ENCODE measurements at regions not wholly inside any gene's neighbourhood (a gene's known extent, or its start where the extent isn't known, plus 50 kb on each side); places are given as distances from the start of the nearest gene placed in this dataset.

GRCh38 chr4:85113706-85114105 lies 147.2 kb upstream of the WDFY3 start:
- H3K9me3 ChIP-seq: peaks cover 0 to 7% of the 10 kb centered on the region in 2 donors
- TF ChIP-seq POLR2A (IDR thresholded peaks at IDR 0.05): no peak
- intact Hi-C loops (cut with DNase I; ENCODE audit: low total_unique reads): no loop called here
- no peaks in the 10 kb centered on the region for H3K36me3 ChIP-seq
- no peak overlapping the region for H3K4me3 ChIP-seq
- H3K27me3 ChIP-seq: no peaks in the 10 kb centered on the region
- H3K27ac ChIP-seq: no peak overlapping the region
- no peak for DNase-seq (ENCODE audit: low spot score in 2 of 2)
- H3K4me1 ChIP-seq: no peaks in the 10 kb centered on the region

DNA sequence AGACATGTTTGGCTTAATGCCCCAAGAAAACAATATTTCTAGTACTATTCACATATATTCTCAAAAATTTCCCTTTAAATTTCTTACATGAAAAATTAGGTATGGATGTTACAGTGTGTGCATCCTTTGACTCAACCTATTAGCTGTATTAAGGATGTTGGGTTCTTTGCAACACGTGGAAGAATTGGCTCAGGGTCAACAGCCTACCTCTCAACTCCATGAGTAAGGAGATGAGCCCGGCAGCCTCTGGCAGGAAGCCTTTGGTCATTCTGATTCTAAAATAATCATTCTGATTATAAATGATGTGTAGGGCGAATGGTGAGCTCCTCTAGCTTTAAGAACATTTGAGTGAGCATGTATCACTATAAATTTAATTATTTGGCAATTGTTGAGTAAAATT lies 148.0 kb upstream of the WDFY3 start:
- TF ChIP-seq CTCF (IDR thresholded peaks at IDR 0.05) (no peak), POLR2AphosphoS5 (IDR thresholded peaks at IDR 0.05) (no peak)
- intact Hi-C loops (cut with DNase I; ENCODE audit: low total_unique reads): no loop called here
- H3K4me1 ChIP-seq: no peaks in the 10 kb centered on the region
- peaks cover 0 to 7% of the 10 kb centered on the region in 2 donors for H3K9me3 ChIP-seq
- no peaks in the 10 kb centered on the region for H3K27me3 ChIP-seq
- no peak overlapping the region for H3K27ac ChIP-seq
- no peaks in the 10 kb centered on the region for H3K36me3 ChIP-seq
- DNase-seq (ENCODE audit: low spot score in 2 of 2): no peak
- no peak overlapping the region for H3K4me3 ChIP-seq

DNA sequence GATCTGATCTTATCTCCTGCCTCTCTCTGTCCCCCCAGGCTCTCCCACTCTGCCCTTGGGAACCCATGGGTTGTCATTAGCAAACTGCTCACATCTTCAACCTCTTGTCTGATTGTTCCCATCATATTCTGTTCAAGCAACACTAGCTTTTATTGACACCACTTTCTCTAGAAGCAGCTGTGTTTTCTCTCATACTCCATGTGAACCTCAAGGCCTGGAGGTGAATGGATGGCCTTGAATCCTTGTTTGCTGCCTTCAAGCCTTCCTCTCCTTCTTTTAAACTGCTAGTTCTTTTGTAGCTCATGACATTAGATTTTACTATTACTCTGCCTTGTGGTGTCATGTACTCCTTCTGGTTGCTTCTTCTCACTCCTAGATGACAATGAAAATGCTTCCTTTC lies 149.5 kb upstream of the WDFY3 start:
- no peak overlapping the region for H3K4me3 ChIP-seq

DNA sequence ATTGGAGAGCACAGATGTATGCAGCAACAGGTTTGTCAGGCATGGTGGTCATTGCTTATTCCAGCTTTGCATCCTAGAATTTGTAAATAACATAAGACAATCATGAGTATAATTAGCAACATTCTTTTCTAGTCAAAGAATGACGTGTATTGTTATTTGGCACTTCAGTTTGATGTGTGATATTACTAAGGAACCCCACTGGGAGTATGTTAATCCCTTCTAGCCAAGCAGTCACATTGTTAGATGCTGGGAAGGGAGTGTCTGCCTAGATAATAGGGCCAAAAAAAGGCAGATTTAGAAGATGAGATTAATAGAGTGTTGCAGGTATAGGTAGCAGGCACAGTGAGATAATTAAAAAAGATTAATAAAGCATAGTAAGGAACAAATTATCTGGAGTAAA lies 159.2 kb upstream of the WDFY3 start:
- no peaks in the 10 kb centered on the region for H3K27me3 ChIP-seq
- no peaks in the 10 kb centered on the region for H3K9me3 ChIP-seq
- H3K27ac ChIP-seq: no peak overlapping the region
- intact Hi-C loops (cut with DNase I; ENCODE audit: low total_unique reads): no loop called here
- no peaks in the 10 kb centered on the region for H3K36me3 ChIP-seq
- no peaks in the 10 kb centered on the region for H3K4me1 ChIP-seq
- H3K4me3 ChIP-seq: no peak overlapping the region
- no peak for DNase-seq (ENCODE audit: low spot score in 2 of 2)
- TF ChIP-seq POLR2AphosphoS5 (IDR thresholded peaks at IDR 0.05): no peak
- TF ChIP-seq CTCF (IDR thresholded peaks at IDR 0.05): no peak
- no peak for TF ChIP-seq POLR2A (IDR thresholded peaks at IDR 0.05)

More for the DNA sequence above, 149.5 kb upstream of the WDFY3 start:
- Histone ChIP-seq H3K36me3 (no peaks in the 10 kb centered on the region), H3K27ac (no peak overlapping the region), H3K27me3 (no peaks in the 10 kb centered on the region), H3K9me3 (no peaks in the 10 kb centered on the region), H3K4me1 (no peaks in the 10 kb centered on the region)
- no peak for DNase-seq (ENCODE audit: low spot score in 2 of 2)
- intact Hi-C loops (cut with DNase I; ENCODE audit: low total_unique reads): no loop called here
- TF ChIP-seq CTCF (IDR thresholded peaks at IDR 0.05) (no peak), POLR2AphosphoS5 (IDR thresholded peaks at IDR 0.05) (no peak), POLR2A (IDR thresholded peaks at IDR 0.05) (no peak)

- TF ChIP-seq CTCF (IDR thresholded peaks at IDR 0.05) (no peak), POLR2A (IDR thresholded peaks at IDR 0.05) (no peak), POLR2AphosphoS5 (IDR thresholded peaks at IDR 0.05) (no peak)
- Histone ChIP-seq H3K27me3 (no peaks in the 10 kb centered on the region), H3K36me3 (no peaks in the 10 kb centered on the region), H3K9me3 (no peaks in the 10 kb centered on the region), H3K4me3 (no peak overlapping the region), H3K4me1 (no peaks in the 10 kb centered on the region), H3K27ac (no peak overlapping the region)
- intact Hi-C loops (cut with DNase I; ENCODE audit: low total_unique reads): no loop called here
- no peak for DNase-seq (ENCODE audit: low spot score in 2 of 2)
These were observed 160.6 kb upstream of the WDFY3 start for GRCh38 chr4:85126991-85127591.

DNA sequence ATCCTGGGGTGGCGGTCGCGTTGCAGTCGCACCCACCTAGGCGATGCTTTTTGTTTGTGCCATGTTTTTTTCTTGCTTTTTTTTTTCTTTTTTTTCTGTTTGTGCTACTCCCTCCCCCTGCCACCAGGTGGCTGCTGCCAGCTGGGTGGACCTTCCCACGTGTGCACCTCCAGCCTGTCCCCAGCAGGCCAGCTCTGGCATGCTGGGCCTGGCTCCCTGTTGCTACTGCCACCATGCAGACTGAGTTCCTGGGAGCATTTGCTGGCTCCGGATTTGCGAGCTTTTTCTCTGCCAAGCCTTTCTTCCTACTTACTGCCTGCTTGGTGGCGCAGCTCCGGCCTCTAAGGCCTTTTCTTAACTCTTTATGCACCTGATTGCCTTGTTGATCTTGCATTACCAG lies 161.2 kb upstream of the WDFY3 start:
- H3K27me3 ChIP-seq: no peaks in the 10 kb centered on the region
- intact Hi-C loops (cut with DNase I; ENCODE audit: low total_unique reads): no loop called here
- H3K9me3 ChIP-seq: no peaks in the 10 kb centered on the region
- H3K4me1 ChIP-seq: no peaks in the 10 kb centered on the region
- H3K27ac ChIP-seq: no peak overlapping the region
- no peak for TF ChIP-seq POLR2A (IDR thresholded peaks at IDR 0.05)
- TF ChIP-seq CTCF (IDR thresholded peaks at IDR 0.05): no peak
- TF ChIP-seq POLR2AphosphoS5 (IDR thresholded peaks at IDR 0.05): no peak
- no peak for DNase-seq (ENCODE audit: low spot score in 2 of 2)
- H3K36me3 ChIP-seq: no peaks in the 10 kb centered on the region
- no peak overlapping the region for H3K4me3 ChIP-seq
